Neural progenitor cell (in vitro differentiated cells): ENCODE measurements at regions not wholly inside any gene's neighbourhood (a gene's known extent, or its start where the extent isn't known, plus 50 kb on each side); places are given as distances from the start of the nearest gene placed in this dataset.

ENCODE experiments used
- DNase-seq: peaks from one replicate; pipeline ENCODE4 v3.0.0-alpha.2; 2016; ENCODE audit warnings: low spot score
- H2AFZ ChIP-seq: fragments of 200-600 bp; sonication (generic); replicated peaks from 2 replicates; pipeline ENCODE4 v1.6.1; 2016; ENCODE audit warnings: antibody characterized with exemption
- H3F3A ChIP-seq: fragments of 200-600 bp; sonication (generic); 2 replicates; pipeline ENCODE4 v1.6.1; 2016; ENCODE audit warnings: antibody characterized with exemption, low read depth
- H3K27ac ChIP-seq: fragments of 200-600 bp; sonication (generic); 2 replicates; pipeline ENCODE4 v1.5.1; 2016; ENCODE audit warnings: mild to moderate bottlenecking
- H3K27me3 ChIP-seq: fragments of 200-600 bp; sonication (generic); 2 replicates; pipeline ENCODE4 v1.6.1; 2016; ENCODE audit warnings: mild to moderate bottlenecking, moderate library complexity
- H3K36me3 ChIP-seq: fragments of 200-600 bp; sonication (generic); 2 replicates; pipeline ENCODE4 v1.5.1; 2016
- H3K4me1 ChIP-seq: fragments of 200-600 bp; sonication (generic); 2 replicates; pipeline ENCODE4 v1.6.1; 2016; ENCODE audit warnings: mixed run types
- H3K4me2 ChIP-seq: fragments of 200-600 bp; sonication (generic); 2 replicates; pipeline ENCODE4 v1.6.1; 2016
- H3K4me3 ChIP-seq: fragments of 200-600 bp; sonication (generic); 2 replicates; pipeline ENCODE4 v1.5.1; 2016
- H3K79me2 ChIP-seq: fragments of 200-600 bp; sonication (generic); 2 replicates; pipeline ENCODE4 v1.6.1; 2016; ENCODE audit warnings: low read depth
- H3K9ac ChIP-seq: fragments of 200-600 bp; sonication (generic); 2 replicates; pipeline ENCODE4 v1.6.1; 2016
- H3K9me3 ChIP-seq: fragments of 200-600 bp; sonication (generic); 2 replicates; pipeline ENCODE4 v1.5.1; 2016; ENCODE audit warnings: low read depth
- H4K20me1 ChIP-seq: fragments of 200-600 bp; sonication (generic); 2 replicates; pipeline ENCODE4 v1.6.1; 2016; ENCODE audit warnings: low read depth
- H3K27ac Mint-ChIP-seq: 3 replicates; pipeline ENCODE4 v1.8.0; 2021; ENCODE audit warnings: mixed read lengths
- H3K27me3 Mint-ChIP-seq: 2 replicates; pipeline ENCODE4 v1.8.0; 2022; ENCODE audit warnings: low read depth, mild to moderate bottlenecking, inconsistent platforms, moderate library complexity, mixed read lengths; ENCODE audit not compliant: insufficient read depth
- H3K36me3 Mint-ChIP-seq: 3 replicates; pipeline ENCODE4 v1.8.0; 2021; ENCODE audit warnings: mixed read lengths
- H3K4me1 Mint-ChIP-seq: 3 replicates; pipeline ENCODE4 v1.8.0; 2021; ENCODE audit warnings: mixed read lengths
- H3K4me3 Mint-ChIP-seq: 3 replicates; pipeline ENCODE4 v1.8.0; 2021; ENCODE audit warnings: mild to moderate bottlenecking, moderate library complexity, mixed read lengths
- H3K9me3 Mint-ChIP-seq: 3 replicates; pipeline ENCODE4 v1.8.0; 2020; ENCODE audit warnings: mixed read lengths
- EZH2 ChIP-seq: fragments of 200-600 bp; sonication (generic); IDR thresholded peaks from 2 replicates; pipeline ENCODE4 v1.6.1; 2017; ENCODE audit warnings: antibody characterized with exemption, mild to moderate bottlenecking, moderate library complexity
- EZH2phosphoT487 ChIP-seq: fragments of 200-600 bp; sonication (generic); IDR thresholded peaks from 2 replicates; pipeline ENCODE4 v1.6.1; 2017; ENCODE audit warnings: antibody characterized with exemption
- TF ChIP-seq, protein P1 (sequence below): fragments of 200-600 bp; sonication (generic); IDR thresholded peaks from 2 replicates; pipeline ENCODE4 v1.5.1; 2017; ENCODE audit warnings: antibody characterized with exemption, mild to moderate bottlenecking

DNA sequence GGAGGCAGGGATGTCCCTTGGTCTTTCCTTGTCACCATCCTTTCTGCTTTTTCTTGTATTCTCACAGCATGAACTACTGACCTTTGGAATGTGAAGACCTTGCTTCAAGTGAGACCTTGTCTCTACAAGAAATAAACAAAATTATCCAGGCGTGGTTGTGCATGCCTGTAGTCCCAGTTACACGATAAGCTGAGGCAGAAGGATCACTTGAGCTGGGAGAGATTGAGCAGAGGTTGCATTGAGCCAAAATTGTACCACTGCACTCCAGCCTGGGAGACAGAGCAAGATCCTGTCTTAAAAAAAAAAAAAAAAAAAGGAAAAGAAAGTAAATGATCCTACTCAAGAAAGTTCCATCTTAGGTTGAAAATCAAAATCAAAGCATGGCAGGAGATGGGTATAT, 173.7 kb downstream of the IRS1 start:
- Histone ChIP-seq H3K4me1 (no peaks in the 10 kb centered on the region), H2AFZ (no peak overlapping the region), H3K4me2 (no peak overlapping the region), H3K9me3 (no peaks in the 10 kb centered on the region), H3K27me3 (no peaks in the 10 kb centered on the region), H3K36me3 (no peaks in the 10 kb centered on the region), H3K27ac (no peak overlapping the region), H4K20me1 (no peaks in the 10 kb centered on the region), H3F3A (no peaks in the 10 kb centered on the region), H3K79me2 (no peaks in the 10 kb centered on the region), H3K9ac (no peak overlapping the region), H3K4me3 (no peak overlapping the region)
- Mint-ChIP-seq H3K9me3 (no peaks in the 10 kb centered on the region), H3K4me3 (no peak overlapping the region), H3K27me3 (peaks cover 4% of the 10 kb centered on the region), H3K4me1 (no peaks in the 10 kb centered on the region), H3K27ac (peak overlapping the region; percentile 10), H3K36me3 (no peaks in the 10 kb centered on the region)
- no peak for DNase-seq
- TF ChIP-seq EZH2 (no peak), EZH2phosphoT487 (no peak)
- TF ChIP-seq, protein P1, sequence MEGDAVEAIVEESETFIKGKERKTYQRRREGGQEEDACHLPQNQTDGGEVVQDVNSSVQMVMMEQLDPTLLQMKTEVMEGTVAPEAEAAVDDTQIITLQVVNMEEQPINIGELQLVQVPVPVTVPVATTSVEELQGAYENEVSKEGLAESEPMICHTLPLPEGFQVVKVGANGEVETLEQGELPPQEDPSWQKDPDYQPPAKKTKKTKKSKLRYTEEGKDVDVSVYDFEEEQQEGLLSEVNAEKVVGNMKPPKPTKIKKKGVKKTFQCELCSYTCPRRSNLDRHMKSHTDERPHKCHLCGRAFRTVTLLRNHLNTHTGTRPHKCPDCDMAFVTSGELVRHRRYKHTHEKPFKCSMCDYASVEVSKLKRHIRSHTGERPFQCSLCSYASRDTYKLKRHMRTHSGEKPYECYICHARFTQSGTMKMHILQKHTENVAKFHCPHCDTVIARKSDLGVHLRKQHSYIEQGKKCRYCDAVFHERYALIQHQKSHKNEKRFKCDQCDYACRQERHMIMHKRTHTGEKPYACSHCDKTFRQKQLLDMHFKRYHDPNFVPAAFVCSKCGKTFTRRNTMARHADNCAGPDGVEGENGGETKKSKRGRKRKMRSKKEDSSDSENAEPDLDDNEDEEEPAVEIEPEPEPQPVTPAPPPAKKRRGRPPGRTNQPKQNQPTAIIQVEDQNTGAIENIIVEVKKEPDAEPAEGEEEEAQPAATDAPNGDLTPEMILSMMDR: no peak

DNA sequence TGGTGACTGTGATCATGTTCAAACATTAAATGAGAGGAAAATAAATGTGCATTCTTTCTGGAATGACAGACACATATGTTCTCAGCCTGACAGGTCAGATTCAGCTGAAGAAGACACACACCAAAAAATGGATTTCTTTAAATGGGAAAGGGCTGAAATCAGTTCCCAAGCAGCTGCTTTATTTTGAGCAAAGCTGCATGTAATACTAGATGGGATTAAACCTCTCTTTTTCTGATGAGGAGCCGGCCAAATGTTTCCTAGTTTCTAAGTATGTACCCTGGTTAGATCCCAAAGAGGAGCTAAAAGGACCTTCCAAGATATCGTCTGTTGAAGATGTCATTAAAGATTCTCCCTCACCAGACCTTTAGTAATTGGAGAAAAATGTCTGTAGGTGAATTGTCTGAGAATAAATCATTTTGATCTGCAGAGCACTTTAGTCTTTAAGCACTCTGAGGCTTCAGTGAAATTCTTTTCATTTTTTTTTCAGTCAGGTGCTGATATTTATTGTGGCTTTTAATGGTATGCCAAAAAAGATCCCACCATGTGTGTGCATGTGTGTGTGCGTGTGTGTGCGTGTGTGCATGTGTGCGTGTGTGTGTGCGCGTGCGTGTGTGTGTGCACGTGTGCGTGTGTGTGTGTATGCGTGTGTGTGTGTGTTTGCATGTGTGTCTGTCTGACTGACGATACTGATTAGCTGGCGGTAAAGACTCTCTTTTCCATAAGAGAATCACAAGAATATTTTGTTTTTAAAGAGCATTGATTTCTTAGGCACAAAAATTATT, 175.8 kb downstream of the IRS1 start:
- H3K4me3 ChIP-seq: no peak overlapping the region
- H3K4me1 ChIP-seq: no peaks in the 10 kb centered on the region
- H4K20me1 ChIP-seq: no peaks in the 10 kb centered on the region
- H3K4me2 ChIP-seq: no peak overlapping the region
- H3F3A ChIP-seq: no peaks in the 10 kb centered on the region
- no peak for TF ChIP-seq EZH2phosphoT487
- TF ChIP-seq, protein P1: no peak
- TF ChIP-seq EZH2: no peak
- Mint-ChIP-seq H3K4me3 (no peak overlapping the region), H3K36me3 (no peaks in the 10 kb centered on the region), H3K27ac (no peak overlapping the region), H3K4me1 (no peaks in the 10 kb centered on the region), H3K27me3 (peaks cover 4% of the 10 kb centered on the region), H3K9me3 (no peaks in the 10 kb centered on the region)
- H3K36me3 ChIP-seq: no peaks in the 10 kb centered on the region
- no peaks in the 10 kb centered on the region for H3K79me2 ChIP-seq
- no peak overlapping the region for H2AFZ ChIP-seq
- no peak overlapping the region for H3K9ac ChIP-seq
- H3K27me3 ChIP-seq: no peaks in the 10 kb centered on the region
- H3K27ac ChIP-seq: no peak overlapping the region
- no peak for DNase-seq
- H3K9me3 ChIP-seq: no peaks in the 10 kb centered on the region

DNA sequence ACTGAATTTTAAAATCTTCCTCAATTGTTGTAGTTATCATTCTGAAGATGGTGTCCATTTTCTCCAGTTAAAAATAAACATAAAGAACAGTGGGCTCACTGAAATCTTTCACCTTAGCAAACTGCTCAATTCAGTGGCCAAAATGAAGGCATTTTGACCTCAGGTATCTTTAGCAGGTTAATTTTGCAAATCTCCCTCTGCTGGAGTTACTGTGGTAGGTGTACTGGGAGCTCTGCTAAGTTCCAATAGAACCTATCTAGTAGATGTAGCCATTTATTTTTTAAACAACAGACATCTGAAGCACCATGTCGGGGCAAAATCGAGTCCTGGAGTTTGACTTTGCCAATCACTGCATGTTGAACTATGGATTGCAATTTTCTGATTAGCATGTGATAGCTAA, 177.1 kb downstream of the IRS1 start:
- Histone ChIP-seq H3K79me2 (no peaks in the 10 kb centered on the region), H2AFZ (no peak overlapping the region), H3K27me3 (no peaks in the 10 kb centered on the region), H3K27ac (no peak overlapping the region), H3K9ac (no peak overlapping the region), H3K4me2 (no peak overlapping the region), H3F3A (no peaks in the 10 kb centered on the region), H3K4me1 (no peaks in the 10 kb centered on the region), H4K20me1 (no peaks in the 10 kb centered on the region), H3K9me3 (no peaks in the 10 kb centered on the region), H3K36me3 (no peaks in the 10 kb centered on the region), H3K4me3 (no peak overlapping the region)
- no peaks in the 10 kb centered on the region for H3K9me3 Mint-ChIP-seq
- no peak overlapping the region for H3K27ac Mint-ChIP-seq
- peaks cover 3% of the 10 kb centered on the region for H3K4me1 Mint-ChIP-seq
- no peak for DNase-seq
- TF ChIP-seq, protein P1: peak; percentile 31
- TF ChIP-seq EZH2phosphoT487 (no peak), EZH2 (no peak)
- H3K4me3 Mint-ChIP-seq: no peak overlapping the region
- H3K36me3 Mint-ChIP-seq: no peaks in the 10 kb centered on the region
- H3K27me3 Mint-ChIP-seq: peaks cover 2% of the 10 kb centered on the region
